Heart left ventricle (tissue), 13 donors: ENCODE measurements at regions not wholly inside any gene's neighbourhood (a gene's known extent, or its start where the extent isn't known, plus 50 kb on each side); places are given as distances from the start of the nearest gene placed in this dataset.

Experiments used
- POLR2A ChIP-seq, 2 donors: fragments of 450-650 bp; IDR thresholded peaks; one replicate each; pipeline ENCODE4 v1.6.1; 2017; ENCODE audit warnings: antibody characterized with exemption in 2 of 2, mild to moderate bottlenecking in 2 of 2, moderate library complexity in 2 of 2
- TF ChIP-seq, protein P1 (sequence below), 12 donors: fragments of 200-600 bp; sonication (generic) in 4 of 12; IDR thresholded peaks; one replicate each; pipeline versions ENCODE4 v1.5.0 to v1.8.0; 2018 to 2022; ENCODE audit warnings: antibody characterized with exemption in 12 of 12, mild to moderate bottlenecking in 5 of 12
- donor health status: ischemic (EF 13 %, LVEDD 7.1; RV severe dilation, severe dysfunction).
- donor health status: DM: no; HTN: yes; CAD: no.
- donor health status: DM: no; HTN: no; CAD: no.
- donor health status: ischemic (EF 25% LVEDD 6.9; RV normal size, moderate dysfunction).
- donor health status: ischemic (EF 25% LVEDD 5.7; RV mildly dilated, moderate dysfunction).
- donor health status: ischemic (EF 35%, LVEDD 5.7; RV mildly dilated, moderate dysfunction).
- donor health status: nonischemic (EF 11% LVEDD 7.7; RV severe dilation, severe dysfunction).
- donor health status: DM: yes; HTN: yes; CAD: no.
- donor health status: PGD.
- donor health status: ischemic (EF 29% LVEDD 5.4; RV normal size, mild dysfunction).
- donor health status: nonischemic (EF 23%, LVEDD 6.1; RV moderate dilation, normal function).

- TF ChIP-seq, protein P1, sequence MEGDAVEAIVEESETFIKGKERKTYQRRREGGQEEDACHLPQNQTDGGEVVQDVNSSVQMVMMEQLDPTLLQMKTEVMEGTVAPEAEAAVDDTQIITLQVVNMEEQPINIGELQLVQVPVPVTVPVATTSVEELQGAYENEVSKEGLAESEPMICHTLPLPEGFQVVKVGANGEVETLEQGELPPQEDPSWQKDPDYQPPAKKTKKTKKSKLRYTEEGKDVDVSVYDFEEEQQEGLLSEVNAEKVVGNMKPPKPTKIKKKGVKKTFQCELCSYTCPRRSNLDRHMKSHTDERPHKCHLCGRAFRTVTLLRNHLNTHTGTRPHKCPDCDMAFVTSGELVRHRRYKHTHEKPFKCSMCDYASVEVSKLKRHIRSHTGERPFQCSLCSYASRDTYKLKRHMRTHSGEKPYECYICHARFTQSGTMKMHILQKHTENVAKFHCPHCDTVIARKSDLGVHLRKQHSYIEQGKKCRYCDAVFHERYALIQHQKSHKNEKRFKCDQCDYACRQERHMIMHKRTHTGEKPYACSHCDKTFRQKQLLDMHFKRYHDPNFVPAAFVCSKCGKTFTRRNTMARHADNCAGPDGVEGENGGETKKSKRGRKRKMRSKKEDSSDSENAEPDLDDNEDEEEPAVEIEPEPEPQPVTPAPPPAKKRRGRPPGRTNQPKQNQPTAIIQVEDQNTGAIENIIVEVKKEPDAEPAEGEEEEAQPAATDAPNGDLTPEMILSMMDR (IDR thresholded peaks at IDR 0.05) = no peak
- TF ChIP-seq POLR2A (IDR thresholded peaks at IDR 0.05) = no peak
Observed at GRCh38 chr16:60367739-60368138, 1633.6 kb upstream of the GOT2 start.
